Right atrium auricular region (tissue), 2 donors: ENCODE measurements at regions not wholly inside any gene's neighbourhood (a gene's known extent, or its start where the extent isn't known, plus 50 kb on each side); places are given as distances from the start of the nearest gene placed in this dataset.

Source experiments
- DNase-seq: peaks from one replicate; pipeline ENCODE4 v3.0.0-alpha.2; 2019; ENCODE audit warnings: low spot score
- H3K27ac ChIP-seq, 2 donors: fragments of 200-600 bp; sonication (generic); 1 replicate in 1 of 2; 2 replicates in 1 of 2; pipeline ENCODE4 v1.5.1; 2016 to 2019
- H3K27me3 ChIP-seq, 2 donors: fragments of 200-600 bp; sonication (generic); one replicate each; pipeline versions ENCODE4 v1.5.1 to v1.6.0; 2017 to 2019
- H3K36me3 ChIP-seq: fragments of 200-600 bp; sonication (generic); one replicate; pipeline ENCODE4 v1.5.1; 2016
- H3K4me1 ChIP-seq, 2 donors: fragments of 200-600 bp; sonication (generic); one replicate each; pipeline versions ENCODE4 v1.5.1 to v1.6.0; 2017 to 2019
- H3K4me3 ChIP-seq, 2 donors: fragments of 200-600 bp; sonication (generic); 1 replicate in 1 of 2; 2 replicates in 1 of 2; pipeline ENCODE4 v1.5.1; 2017 to 2019; ENCODE audit warnings: mild to moderate bottlenecking in 1 of 2, moderate library complexity in 1 of 2
- H3K9me3 ChIP-seq, 2 donors: fragments of 200-600 bp; sonication (generic); one replicate each; pipeline ENCODE4 v1.5.1; 2019
- TF ChIP-seq, protein P1 (sequence below), 2 donors: fragments of 200-600 bp; sonication (generic); IDR thresholded peaks; one replicate each; pipeline ENCODE4 v1.5.1; 2019; ENCODE audit warnings: antibody characterized with exemption in 2 of 2

DNA sequence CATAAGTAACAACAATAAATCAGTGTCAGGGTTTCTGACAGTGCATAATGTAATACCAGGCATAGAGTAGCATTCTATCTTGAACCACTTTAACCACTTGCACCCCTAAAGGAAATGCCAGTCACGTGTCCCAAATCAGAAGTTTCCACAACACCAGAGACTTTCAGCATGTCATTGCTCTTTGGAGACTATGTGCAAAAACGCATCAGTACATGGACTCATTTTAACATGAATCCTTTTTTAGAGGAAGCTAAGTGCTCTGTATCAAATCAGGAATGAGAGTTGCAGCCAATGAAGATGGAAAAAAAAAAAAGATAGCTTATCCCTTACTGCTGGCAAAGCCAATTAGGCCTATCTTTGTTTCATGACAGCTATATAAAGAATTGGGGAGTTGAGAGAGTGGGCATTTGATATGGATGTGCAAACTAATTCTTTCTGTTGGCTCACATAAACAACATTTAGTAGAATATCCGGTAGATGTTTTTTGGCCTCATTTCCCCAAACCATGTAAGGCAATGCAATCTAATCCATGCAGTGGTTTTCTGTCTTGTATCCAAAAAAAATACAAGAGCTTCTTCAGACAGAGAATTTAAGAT, 353.1 kb downstream of the IRS1 start:
- Histone ChIP-seq H3K4me3 (no peak overlapping the region), H3K27ac (peak overlapping the region in 1 of 2 donors; percentile 47), H3K27me3 (no peaks in the 10 kb centered on the region), H3K36me3 (no peaks in the 10 kb centered on the region), H3K4me1 (peaks cover 0 to 6% of the 10 kb centered on the region in 2 donors), H3K9me3 (no peaks in the 10 kb centered on the region)
- TF ChIP-seq, protein P1, sequence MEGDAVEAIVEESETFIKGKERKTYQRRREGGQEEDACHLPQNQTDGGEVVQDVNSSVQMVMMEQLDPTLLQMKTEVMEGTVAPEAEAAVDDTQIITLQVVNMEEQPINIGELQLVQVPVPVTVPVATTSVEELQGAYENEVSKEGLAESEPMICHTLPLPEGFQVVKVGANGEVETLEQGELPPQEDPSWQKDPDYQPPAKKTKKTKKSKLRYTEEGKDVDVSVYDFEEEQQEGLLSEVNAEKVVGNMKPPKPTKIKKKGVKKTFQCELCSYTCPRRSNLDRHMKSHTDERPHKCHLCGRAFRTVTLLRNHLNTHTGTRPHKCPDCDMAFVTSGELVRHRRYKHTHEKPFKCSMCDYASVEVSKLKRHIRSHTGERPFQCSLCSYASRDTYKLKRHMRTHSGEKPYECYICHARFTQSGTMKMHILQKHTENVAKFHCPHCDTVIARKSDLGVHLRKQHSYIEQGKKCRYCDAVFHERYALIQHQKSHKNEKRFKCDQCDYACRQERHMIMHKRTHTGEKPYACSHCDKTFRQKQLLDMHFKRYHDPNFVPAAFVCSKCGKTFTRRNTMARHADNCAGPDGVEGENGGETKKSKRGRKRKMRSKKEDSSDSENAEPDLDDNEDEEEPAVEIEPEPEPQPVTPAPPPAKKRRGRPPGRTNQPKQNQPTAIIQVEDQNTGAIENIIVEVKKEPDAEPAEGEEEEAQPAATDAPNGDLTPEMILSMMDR (IDR thresholded peaks at IDR 0.05), result no peak
- DNase-seq, result no peak

DNA sequence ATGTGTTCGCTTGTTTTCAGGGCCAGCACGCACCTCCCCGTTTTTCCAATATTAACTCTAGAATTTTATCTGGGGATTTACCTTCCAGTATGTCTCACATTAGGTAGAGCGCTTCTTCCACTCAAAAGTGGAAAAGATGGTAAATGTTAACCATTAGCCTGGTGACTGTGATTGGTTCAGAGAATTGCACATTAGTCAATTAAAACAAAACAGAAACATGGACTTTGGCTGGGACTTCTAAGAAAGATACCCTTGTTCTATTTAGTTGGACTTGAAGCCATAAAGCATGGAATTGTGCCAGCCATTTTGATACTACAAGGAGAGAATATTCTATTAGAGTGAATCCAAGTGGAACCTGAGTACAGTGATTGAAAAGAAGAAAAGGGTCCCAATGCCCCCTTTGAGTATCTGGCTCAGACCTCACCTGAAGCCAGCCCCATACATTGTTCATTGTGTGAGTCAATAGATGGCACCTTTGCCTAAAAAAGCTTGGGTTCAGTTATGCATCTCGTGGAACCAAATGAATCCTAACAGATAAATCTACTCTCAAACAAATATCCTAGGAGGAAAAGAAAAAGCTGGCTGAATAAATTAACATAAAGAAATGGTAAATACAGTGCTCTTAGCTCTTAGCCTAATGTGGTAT, 354.3 kb downstream of the IRS1 start:
- peak overlapping the region in 1 of 2 donors; percentile 47 for H3K27ac ChIP-seq
- H3K9me3 ChIP-seq, result no peaks in the 10 kb centered on the region
- H3K36me3 ChIP-seq, result no peaks in the 10 kb centered on the region
- peaks cover 0 to 6% of the 10 kb centered on the region in 2 donors for H3K4me1 ChIP-seq
- TF ChIP-seq, protein P1 (IDR thresholded peaks at IDR 0.05), result no peak
- H3K4me3 ChIP-seq, result no peak overlapping the region
- no peak for DNase-seq
- H3K27me3 ChIP-seq, result no peaks in the 10 kb centered on the region

DNA sequence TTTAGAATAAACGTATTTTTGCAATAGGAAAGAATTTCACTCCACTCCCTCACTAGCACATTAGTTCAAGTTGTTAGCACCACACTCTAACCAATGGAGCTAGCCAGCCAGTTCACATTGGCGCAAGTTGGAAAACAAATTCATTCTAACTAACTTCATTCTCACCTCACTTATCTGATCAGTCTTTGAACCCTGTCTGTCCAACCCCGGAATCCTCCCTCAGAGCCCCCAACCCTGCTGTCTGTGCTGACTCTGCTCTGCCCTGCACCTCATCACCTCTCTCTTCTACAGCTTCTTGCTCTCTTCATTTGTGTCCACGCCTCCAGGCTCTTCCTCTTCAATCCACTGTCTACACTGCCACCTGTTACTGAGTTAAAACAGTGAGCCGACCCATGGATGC, 356.5 kb downstream of the IRS1 start:
- H3K36me3 ChIP-seq, result no peaks in the 10 kb centered on the region
- no peaks in the 10 kb centered on the region for H3K27me3 ChIP-seq
- peaks cover 0 to 6% of the 10 kb centered on the region in 2 donors for H3K4me1 ChIP-seq
- H3K9me3 ChIP-seq, result no peaks in the 10 kb centered on the region
- TF ChIP-seq, protein P1 (IDR thresholded peaks at IDR 0.05), result no peak
- no peak overlapping the region for H3K4me3 ChIP-seq
- no peak overlapping the region for H3K27ac ChIP-seq
- no peak for DNase-seq

DNA sequence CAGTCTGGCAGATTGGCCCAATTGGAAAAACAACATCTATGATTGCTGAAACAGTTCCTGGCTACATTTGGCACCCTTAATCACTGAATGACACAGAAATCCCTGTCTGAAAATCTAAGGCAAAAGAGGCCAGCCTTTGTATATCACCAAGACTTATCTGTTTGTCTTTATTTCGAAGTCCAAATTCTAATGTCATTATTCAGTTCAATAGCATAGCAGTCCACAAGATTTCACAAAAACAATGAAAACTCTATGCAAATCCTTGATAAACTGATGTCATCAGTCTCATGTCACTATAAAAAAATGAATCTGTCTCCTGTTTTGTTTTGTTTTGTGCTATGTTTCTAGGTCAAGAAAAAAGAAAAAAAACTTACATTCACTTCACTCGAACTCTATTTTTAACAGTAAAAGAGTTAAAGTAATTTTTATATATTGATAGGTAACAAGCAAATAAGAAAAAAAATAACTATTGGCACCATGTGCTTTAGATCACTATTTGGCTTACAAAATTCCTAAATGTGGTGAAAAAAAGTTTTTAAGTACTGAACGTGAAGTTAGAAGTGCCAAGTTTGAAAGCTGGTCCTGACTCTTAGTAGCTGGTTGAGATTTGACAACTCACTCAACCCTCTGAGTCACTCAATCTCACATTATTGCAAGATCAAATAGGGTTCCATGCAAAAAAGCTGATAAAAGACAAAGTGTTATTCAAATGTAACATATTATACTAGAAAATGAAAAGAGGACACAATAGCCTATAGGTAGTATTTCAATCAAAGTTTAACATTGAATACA, 359.3 kb downstream of the IRS1 start:
- peak overlapping the region in 1 of 2 donors; percentile 46 for H3K27ac ChIP-seq
- TF ChIP-seq, protein P1 (IDR thresholded peaks at IDR 0.05), result no peak
- H3K4me1 ChIP-seq, result peaks cover 0 to 2% of the 10 kb centered on the region in 2 donors
- no peaks in the 10 kb centered on the region for H3K9me3 ChIP-seq
- H3K4me3 ChIP-seq, result no peak overlapping the region
- H3K27me3 ChIP-seq, result no peaks in the 10 kb centered on the region
- DNase-seq, result no peak
- no peaks in the 10 kb centered on the region for H3K36me3 ChIP-seq

DNA sequence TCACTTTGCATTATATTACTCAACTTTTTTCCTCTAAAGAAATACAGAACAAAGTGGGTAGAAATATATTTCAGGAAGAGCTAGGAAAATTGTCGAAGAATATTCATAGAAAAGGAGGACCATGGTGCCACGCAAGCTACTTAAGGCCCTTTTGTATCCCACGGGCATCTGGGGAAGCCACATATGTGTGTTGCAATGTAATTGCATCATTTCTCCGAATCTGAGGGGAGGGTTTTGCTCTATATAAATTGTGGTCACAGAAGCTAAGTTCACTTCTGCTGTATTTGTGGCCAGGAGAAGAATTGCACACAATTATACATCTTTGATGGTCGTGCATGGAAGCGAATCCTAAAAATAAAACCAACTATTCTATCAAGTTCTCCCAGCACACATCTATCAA, 360.3 kb downstream of the IRS1 start:
- TF ChIP-seq, protein P1 (IDR thresholded peaks at IDR 0.05), result peak in 1 of 2 donors; percentile 11
- peaks cover 0 to 5% of the 10 kb centered on the region in 2 donors for H3K4me1 ChIP-seq
- H3K27me3 ChIP-seq, result no peaks in the 10 kb centered on the region
- no peaks in the 10 kb centered on the region for H3K36me3 ChIP-seq
- no peak for DNase-seq
- H3K27ac ChIP-seq, result peak overlapping the region in 1 of 2 donors; percentile 46
- no peaks in the 10 kb centered on the region for H3K9me3 ChIP-seq
- H3K4me3 ChIP-seq, result no peak overlapping the region
